T-helper 1 cell treated with Interleukin-12 subunit alpha and Interleukin-12 subunit beta and Interleukin-4 antibody, amounts not matched to agents 30 ng/mL and 1 ng/mL, for 36 hours (primary cell): ENCODE measurements at regions not wholly inside any gene's neighbourhood (a gene's known extent, or its start where the extent isn't known, plus 50 kb on each side); places are given as distances from the start of the nearest gene placed in this dataset.

ENCODE experiments used
- intact Hi-C: fragments of 100-400 bp; cut with micrococcal nuclease; formaldehyde crosslinking; loops from one replicate; pipeline ENCODE4 v1.15.1; 2024

GRCh38 chr2:103462101-103462500 is 700.3 kb downstream of the TMEM182 start:
- intact Hi-C loops, result no loop called here

DNA sequence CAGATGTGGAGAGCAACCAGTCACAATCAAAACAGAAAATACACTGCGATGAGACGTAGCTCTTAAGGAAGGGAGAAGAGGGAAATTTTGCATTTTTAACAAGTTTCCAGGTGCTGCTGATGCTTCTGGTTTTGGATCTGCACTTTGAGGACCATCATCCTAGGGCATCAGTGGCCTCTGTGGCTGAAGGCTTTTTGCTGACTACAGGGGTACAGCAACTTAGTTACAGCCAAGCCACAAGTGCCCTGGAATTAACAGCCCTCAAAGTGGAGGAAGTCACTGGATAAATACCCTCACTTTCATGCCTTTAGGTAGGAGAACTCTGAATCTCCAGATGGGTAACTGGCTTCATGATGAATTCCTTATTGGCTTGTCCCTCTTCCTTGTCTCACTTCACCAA is 700.9 kb downstream of the TMEM182 start:
- intact Hi-C loops, result no loop called here

- intact Hi-C loops, result no loop called here
Observed at GRCh38 chr2:103464831-103465230, 703.0 kb downstream of the TMEM182 start.

DNA sequence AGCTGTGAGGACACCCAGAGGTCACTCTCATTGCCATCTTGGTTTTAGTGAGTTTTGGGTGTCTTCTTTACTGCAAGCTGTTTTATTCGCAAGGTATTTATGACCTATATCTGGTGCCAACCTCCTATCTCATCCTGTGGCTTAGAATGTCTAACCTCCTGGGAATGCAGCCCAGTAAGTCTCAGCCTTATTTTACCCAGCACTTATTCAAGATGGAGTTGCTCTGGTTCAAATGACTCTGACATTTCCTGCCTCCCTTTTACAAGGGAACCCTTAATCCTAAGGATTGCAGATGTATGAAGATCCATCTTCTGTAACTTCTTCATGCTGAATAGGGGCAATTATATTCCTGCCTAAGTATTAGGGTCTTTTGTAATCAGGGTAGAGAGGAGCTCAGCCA is 708.0 kb downstream of the TMEM182 start:
- intact Hi-C loops, result no loop called here

- intact Hi-C loops, result no loop called here
Observed at GRCh38 chr2:103484906-103485305, 723.1 kb downstream of the TMEM182 start.

DNA sequence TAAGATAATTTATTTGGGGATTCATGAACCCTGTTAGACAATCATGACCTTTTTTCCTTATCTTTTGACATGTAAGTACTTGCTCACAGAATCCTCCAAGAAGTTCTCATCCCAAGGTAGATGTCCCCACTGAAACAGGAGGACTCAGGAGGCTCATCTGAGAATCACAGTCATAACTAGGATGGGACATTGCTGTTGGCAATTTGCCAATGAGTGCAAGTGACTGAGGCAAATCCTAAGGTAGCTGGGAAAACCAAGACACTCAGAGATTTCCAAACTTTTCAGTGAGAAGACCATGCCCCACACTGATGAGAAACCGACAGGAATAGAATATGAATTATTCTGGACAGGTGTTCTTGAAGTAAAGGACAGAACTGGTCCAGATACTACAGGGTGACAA is 735.0 kb downstream of the TMEM182 start:
- intact Hi-C loops, result no loop called here

DNA sequence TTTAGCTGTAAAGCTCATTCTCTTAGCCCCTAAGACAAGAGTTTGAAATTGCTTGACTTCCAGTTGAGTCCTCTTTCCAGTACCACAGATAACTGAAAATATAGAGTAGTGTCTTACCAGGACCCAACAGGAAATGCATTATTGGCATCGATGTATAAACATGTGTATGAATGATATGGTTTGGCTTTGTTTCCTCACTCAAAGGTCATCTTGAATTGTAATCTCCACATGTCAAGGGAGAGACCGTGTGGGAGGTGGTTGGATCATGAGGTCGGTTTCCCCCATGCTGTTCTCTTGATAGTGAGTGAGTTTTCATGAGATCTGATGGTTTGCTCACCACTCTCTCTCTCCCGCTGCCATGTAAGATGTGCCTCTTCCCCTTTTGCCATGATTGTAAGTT is 745.0 kb downstream of the TMEM182 start:
- intact Hi-C loops, result no loop called here

DNA sequence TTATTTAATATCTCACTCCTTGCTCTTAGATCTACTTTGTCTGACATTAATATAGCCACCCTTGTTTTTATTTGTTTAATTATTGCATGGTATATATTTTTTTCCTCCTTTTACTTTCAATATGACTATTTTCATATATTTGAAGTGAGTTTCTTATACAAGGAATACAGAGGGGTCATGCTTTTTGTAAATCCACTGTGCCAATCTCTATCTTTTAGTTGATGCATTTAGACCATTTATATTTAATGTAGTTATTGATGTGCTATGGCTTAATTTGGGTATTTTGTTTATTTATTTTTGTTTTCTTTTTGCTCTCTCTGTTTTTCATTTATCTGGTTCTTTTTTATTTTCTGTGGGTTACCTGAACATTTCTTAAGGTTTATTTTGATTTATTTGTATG is 750.6 kb downstream of the TMEM182 start:
- intact Hi-C loops, result no loop called here

GRCh38 chr2:103520547-103520946 is 758.7 kb downstream of the TMEM182 start:
- intact Hi-C loops, result no loop called here

- intact Hi-C loops, result no loop called here
Observed at GRCh38 chr2:103525756-103526155, 763.9 kb downstream of the TMEM182 start.

GRCh38 chr2:103526757-103527156 is 764.9 kb downstream of the TMEM182 start:
- intact Hi-C loops, result no loop called here

DNA sequence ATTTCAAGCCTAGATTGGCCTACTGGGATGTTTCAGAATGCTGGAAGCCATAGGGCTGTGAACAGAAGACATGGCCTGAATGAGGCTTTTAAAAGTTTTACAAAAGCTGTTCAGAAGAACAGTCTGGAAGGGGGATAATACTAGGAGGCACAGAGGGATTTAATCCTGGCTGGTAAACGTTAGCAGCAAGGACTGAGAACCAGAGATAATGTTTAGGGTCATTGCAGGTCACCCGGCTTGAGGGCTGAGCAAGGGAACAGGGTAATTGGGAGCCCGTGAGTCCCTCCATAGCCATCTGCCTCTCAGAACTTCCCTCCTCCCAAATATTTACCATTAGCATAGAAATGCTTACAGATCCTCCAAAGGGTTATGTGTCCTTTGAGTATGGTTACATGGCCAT is 765.4 kb downstream of the TMEM182 start:
- intact Hi-C loops, result no loop called here

DNA sequence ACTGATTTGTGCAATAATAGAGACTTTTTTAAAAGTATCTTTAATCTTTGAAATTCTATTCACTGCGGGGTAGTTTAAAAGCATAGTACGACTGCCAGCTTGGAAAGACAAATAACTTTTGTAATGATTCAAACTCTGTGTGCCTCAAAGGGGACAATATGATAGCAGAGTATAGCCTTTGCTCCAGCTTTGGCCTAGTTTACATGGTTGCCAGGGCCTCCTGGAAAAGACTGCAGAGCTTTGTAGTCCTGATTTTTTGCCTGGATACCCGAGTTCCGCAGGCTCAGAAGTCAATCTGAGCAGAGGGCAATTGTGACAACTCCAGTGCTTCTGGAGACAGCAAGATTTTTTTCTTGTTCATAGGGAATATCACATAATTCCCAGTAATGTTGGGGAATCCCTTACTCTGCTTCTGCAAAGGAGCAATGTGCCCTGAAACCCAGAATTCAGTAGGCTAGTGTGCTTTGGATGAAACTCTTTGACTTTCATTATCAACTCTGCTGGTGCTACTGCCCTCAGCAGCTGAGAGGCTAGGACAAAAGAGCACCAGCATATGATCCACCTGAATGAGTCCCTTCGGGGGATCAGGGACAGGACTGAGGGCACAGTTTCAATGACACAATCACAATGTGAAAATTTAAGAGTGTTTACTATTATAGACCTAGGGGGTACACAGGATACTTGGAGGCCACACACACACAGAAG is 768.1 kb downstream of the TMEM182 start:
- intact Hi-C loops, result no loop called here

DNA sequence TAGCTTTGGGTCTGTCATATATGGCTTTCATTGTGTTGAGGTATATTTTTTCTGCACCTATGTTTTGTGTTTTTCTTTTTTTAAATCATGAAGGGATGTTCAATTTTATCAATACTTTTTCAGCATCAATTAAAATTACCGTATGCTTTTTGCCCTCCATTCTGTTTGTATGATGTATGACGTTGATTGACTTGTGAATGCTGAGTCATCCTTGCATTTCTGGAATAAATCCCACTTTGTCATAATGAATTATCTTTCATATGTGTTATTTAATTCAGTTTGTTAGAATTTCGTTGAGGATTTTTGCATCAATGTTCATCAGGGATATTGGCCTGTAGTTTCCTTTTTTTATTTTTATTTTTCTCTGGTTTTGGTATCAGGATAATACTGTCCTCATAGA is 790.9 kb downstream of the TMEM182 start:
- intact Hi-C loops, result no loop called here

DNA sequence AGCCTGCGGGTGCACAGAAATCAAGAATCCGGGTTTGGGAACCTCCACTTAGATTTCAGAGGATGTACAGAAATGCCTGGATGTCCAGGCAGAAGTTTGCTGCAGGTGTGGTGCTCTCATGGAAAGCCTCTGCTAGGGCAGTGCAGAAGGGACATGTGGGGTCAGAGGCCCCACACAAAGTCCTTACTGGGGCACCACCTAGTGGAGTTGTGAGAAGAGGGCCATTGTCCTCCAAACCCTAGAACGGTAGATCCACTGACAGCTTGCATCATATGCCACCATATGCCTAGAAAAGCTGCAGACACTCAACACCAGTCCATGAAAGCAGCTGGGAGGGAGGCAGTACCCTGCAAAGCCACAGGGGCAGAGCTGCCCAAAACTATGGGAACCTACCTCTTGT is 833.0 kb downstream of the TMEM182 start:
- intact Hi-C loops, result no loop called here

DNA sequence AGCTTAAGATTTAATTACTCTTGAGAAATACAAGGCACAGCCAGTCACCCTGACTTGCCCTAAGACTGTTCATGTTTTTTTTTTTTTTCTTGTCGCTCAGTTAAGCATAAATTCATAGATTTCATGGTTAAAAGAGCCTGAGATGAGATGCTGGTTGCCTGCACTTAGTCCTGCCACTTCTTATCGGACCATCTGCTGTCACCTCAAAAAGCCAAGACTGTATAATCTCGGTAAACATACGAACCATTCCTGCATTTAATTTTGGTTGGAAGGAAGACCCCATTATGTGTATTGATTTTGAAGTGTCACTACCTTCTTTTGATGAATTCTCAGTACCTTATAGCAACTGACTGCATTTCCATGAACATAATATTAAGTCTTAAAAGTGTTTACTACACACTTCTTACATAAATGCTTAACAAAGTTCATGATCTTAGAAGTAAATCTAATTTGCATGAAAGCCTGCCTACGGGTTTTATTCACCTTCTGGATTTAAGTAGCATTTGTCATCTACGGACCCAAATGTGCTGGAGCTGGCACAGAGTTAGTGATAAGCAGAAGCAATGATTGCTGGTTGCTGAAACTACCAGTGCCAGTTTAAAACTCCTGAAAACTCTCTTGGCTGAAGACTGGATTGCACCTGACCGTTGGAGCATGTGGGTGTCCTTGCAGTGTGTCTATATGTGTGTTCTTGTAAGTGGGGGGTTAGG is 843.4 kb downstream of the TMEM182 start:
- intact Hi-C loops, result no loop called here

DNA sequence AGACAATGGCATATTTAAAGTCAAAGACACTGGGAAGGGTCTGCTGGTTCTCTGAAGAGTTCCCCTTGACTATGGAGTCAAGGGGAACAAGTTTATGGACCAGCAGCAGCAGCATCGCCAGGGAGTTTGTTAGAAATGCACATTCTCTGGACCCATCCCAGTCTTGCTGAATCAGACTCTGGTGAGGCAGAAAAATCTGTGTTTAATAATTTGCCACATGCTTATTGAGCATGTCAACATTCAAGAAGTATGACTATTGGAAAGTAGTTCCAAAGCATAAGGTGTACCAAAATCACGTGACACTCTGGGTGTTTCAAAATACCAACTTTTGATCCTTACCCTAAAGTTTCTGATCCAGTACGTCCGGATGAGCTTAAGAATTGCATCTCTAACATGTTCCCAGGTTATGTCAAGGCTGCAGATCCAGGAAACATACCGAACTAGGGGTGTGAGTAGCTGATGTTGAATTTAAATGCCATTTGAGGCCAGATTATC is 853.8 kb downstream of the TMEM182 start:
- intact Hi-C loops, result no loop called here

DNA sequence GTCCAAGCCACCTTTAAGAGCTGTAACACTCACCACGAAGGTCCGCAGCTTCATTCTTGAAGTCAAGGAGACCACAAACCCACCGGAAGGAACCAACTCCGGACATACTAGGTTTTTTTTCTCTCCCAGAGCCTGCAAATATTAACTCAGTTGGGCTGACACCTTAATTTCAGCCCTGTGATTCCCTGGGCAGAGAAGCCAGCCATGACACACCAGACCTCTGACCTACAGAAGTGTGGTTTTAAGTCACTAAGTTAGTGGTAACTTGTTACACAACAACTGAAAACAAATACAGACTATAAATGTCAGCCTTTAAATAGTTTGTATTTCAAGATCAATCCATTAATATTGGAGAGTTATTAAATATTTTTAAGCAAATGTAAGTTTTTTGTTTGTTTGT is 855.1 kb downstream of the TMEM182 start:
- intact Hi-C loops, result no loop called here

- intact Hi-C loops, result no loop called here
Observed at GRCh38 chr2:103618112-103618511, 856.3 kb downstream of the TMEM182 start.

DNA sequence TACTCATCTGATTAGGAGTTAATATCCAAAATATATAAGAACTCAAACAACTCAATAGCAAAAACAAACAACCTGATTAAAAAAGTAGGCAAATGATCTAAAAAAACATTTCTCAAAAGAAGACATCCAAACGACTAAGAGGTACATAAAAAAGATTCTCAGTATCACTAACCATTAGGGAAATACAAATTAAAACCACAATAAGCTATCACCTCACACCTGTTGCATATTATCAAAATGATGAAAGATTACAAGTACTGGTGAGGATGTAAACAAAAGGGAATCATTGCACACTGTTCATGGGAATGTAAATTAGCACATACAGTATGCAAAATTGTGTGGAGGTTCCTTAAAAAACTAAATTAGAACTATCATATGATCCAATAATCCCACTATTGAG is 865.5 kb downstream of the TMEM182 start:
- intact Hi-C loops, result no loop called here

DNA sequence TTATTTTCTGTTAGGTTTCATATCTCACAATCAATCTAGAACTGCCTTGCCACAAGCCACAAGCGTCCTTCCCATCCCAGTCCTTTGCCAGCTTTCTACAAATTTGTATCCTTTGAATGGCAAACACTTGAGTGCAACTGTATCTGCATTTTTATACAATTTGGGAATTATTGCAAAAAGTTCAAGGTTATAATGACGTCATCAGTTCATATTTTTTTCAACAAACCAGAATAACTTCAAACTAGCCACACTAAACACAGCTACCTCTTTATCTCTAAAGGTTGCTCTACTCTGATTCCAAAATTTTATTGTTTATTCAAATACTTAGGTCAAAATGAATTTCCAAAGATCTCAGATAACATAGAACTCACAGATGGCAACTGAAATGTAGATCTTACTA is 877.1 kb downstream of the TMEM182 start:
- intact Hi-C loops, result no loop called here

DNA sequence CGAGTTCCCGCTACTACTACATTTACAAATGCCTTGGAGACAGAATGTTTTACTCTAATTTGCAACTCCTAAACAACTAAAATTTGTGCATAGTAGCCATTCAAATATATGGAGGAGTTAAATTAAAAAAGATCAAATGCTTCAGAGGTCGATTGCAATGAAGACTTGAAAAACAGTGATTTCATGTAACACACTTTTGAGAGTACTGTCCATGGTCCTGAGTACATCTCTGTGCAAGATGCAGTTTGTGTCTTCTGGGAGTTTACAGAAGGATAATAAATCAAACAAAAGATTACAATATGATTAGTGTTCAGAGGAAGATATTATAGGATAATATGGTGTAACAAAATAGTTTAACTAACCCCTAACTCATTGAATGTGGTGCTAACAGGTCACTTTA is 894.7 kb downstream of the TMEM182 start:
- intact Hi-C loops, result no loop called here

DNA sequence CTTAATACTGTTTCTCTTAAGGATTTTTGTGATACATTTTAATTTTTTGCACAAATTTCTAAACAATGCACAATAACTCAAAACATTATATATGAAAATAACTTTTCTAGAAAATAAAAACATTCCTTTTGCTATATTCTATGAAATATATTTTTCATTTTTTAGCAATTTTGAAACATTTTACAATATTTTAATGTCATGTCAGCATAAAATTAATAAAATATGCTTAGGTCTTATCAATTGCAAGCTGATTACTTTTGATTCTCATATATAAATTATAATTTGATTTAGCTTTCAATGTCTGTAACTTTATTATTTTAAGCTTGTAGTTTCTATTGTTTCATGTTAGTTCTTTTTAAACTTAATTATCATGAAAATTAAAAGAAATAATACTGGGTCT is 898.7 kb downstream of the TMEM182 start:
- intact Hi-C loops, result no loop called here
